Skeletal muscle tissue (tissue), 3 donors: ENCODE measurements at regions not wholly inside any gene's neighbourhood (a gene's known extent, or its start where the extent isn't known, plus 50 kb on each side); places are given as distances from the start of the nearest gene placed in this dataset.

Experiments
- H3K27ac ChIP-seq: one replicate; pipeline ENCODE4 v1.7.0; 2013; ENCODE audit warnings: mild to moderate bottlenecking, low read depth, low read length, inconsistent platforms
- H3K27me3 ChIP-seq, 3 donors: one replicate each; pipeline ENCODE4 v1.7.0; 2013; ENCODE audit warnings: low read length in 3 of 3; ENCODE audit not compliant: control insufficient read depth in 3 of 3, insufficient read depth in 3 of 3
- H3K36me3 ChIP-seq, 3 donors: one replicate each; pipeline ENCODE4 v1.7.0; 2013; ENCODE audit warnings: low read length in 3 of 3; ENCODE audit not compliant: control insufficient read depth in 3 of 3, insufficient read depth in 3 of 3
- H3K4me1 ChIP-seq, 3 donors: one replicate each; pipeline ENCODE4 v1.7.0; 2013; ENCODE audit warnings: low read length in 3 of 3, mild to moderate bottlenecking in 3 of 3; ENCODE audit not compliant: control insufficient read depth in 3 of 3, insufficient read depth in 3 of 3
- H3K4me3 ChIP-seq, 3 donors: one replicate each; pipeline ENCODE4 v1.7.0; 2013; ENCODE audit warnings: low read length in 3 of 3
- H3K9ac ChIP-seq, 3 donors: one replicate each; pipeline ENCODE4 v1.7.0; 2013; ENCODE audit warnings: low read length in 3 of 3, mild to moderate bottlenecking in 3 of 3, moderate library complexity in 2 of 3, low read depth in 1 of 3
- H3K9me3 ChIP-seq, 3 donors: one replicate each; pipeline ENCODE4 v1.7.0; 2013; ENCODE audit warnings: low read length in 3 of 3; ENCODE audit not compliant: control insufficient read depth in 3 of 3
- donor health status: Osteomylitis.

DNA sequence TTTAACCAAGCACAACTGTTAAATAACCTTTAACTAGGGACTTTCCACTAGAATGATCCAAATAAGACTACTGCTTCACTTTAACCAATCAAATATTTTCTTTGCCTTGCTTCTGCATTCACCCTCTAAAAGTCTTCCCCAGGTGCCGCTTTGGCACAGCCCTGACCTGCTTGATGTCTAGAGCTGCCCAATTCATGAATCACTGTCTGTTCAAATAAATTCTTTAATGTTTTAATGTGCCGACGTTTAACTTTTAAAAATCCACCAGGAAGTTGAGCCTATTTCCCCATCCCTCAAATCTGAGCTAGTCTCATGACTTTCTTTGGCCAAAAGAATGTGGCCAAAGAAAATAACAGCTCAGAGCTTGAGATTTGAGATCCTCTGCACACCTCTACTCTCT is 277.8 kb upstream of the SOX9 start:
- H3K36me3 ChIP-seq: no peaks in the 10 kb centered on the region
- H3K27ac ChIP-seq: no peak overlapping the region

GRCh38 chr17:71845337-71845736 is 275.5 kb upstream of the SOX9 start:
- no peaks in the 10 kb centered on the region for H3K4me1 ChIP-seq
- no peak overlapping the region for H3K27ac ChIP-seq
- H3K9me3 ChIP-seq: no peaks in the 10 kb centered on the region
- H3K36me3 ChIP-seq: no peaks in the 10 kb centered on the region
- no peak overlapping the region for H3K9ac ChIP-seq
- peaks cover 0 to 2% (median 0%) of the 10 kb centered on the region in 3 donors for H3K27me3 ChIP-seq
- no peak overlapping the region for H3K4me3 ChIP-seq

More for the DNA sequence above, 277.8 kb upstream of the SOX9 start:
- Histone ChIP-seq H3K27me3 (peaks cover 0 to 2% (median 0%) of the 10 kb centered on the region in 3 donors), H3K9me3 (no peaks in the 10 kb centered on the region), H3K4me3 (no peak overlapping the region), H3K4me1 (no peaks in the 10 kb centered on the region), H3K9ac (no peak overlapping the region)

DNA sequence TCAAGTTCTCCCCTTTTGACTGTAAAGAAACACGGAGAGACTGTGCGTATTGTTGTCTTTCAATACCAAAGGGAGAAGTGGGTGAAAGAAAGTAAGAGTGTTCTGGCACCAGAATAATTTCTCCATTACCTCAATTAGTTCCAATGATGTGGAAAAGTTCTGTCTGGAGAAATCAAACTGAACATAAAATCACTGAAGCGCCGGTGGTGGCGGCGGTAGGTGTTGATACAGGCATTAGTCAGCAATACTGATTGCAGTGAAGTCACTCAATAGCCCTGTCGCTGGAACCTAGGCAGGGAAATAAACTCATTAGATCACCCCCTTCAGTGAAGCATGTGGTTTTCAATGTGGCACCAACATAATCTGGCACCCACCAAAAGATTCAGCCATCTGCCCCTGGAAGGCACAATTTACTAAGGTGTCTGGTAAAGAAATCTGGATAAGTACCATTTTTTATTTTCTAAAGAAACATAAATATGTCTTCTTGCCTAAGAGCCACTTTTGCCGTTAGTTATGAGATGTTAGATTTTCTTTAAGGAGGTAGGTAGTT is 274.2 kb upstream of the SOX9 start:
- no peaks in the 10 kb centered on the region for H3K4me1 ChIP-seq
- H3K9ac ChIP-seq: no peak overlapping the region
- no peaks in the 10 kb centered on the region for H3K36me3 ChIP-seq
- peaks cover 0 to 2% (median 0%) of the 10 kb centered on the region in 3 donors for H3K27me3 ChIP-seq
- H3K27ac ChIP-seq: no peak overlapping the region
- H3K4me3 ChIP-seq: no peak overlapping the region
- no peaks in the 10 kb centered on the region for H3K9me3 ChIP-seq

GRCh38 chr17:71849783-71850768 is 270.7 kb upstream of the SOX9 start:
- Histone ChIP-seq H3K4me1 (no peaks in the 10 kb centered on the region), H3K9me3 (no peaks in the 10 kb centered on the region), H3K4me3 (no peak overlapping the region), H3K36me3 (no peaks in the 10 kb centered on the region), H3K27me3 (peaks cover 0 to 2% (median 0%) of the 10 kb centered on the region in 3 donors), H3K9ac (no peak overlapping the region), H3K27ac (no peak overlapping the region)

DNA sequence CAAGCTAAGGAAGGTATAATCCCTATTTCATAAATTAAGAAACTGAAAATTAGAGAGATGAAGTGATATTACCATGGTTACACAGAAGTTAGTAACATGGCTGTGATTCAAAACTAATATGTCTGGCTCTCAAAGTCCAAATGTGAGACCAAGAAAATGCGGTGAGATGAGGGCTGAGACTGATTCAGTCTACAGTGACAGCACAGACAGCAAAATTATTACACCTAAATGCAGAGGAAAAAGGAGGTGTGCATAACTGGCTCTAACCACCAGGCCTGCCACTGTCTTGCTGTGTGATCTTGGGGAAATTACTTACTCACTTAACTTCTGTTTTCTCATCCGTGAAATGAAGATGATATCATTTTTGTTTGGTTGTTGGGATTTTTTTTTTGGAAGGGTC is 270.0 kb upstream of the SOX9 start:
- Histone ChIP-seq H3K9me3 (no peaks in the 10 kb centered on the region), H3K27me3 (peaks cover 0 to 2% (median 0%) of the 10 kb centered on the region in 3 donors), H3K4me1 (no peaks in the 10 kb centered on the region), H3K27ac (no peak overlapping the region), H3K36me3 (no peaks in the 10 kb centered on the region), H3K4me3 (no peak overlapping the region), H3K9ac (no peak overlapping the region)

- Histone ChIP-seq H3K9me3 (no peaks in the 10 kb centered on the region), H3K4me1 (no peaks in the 10 kb centered on the region), H3K36me3 (no peaks in the 10 kb centered on the region), H3K9ac (no peak overlapping the region), H3K4me3 (no peak overlapping the region), H3K27ac (no peak overlapping the region), H3K27me3 (no peaks in the 10 kb centered on the region)
Observed at GRCh38 chr17:71855010-71855409, 265.8 kb upstream of the SOX9 start.

DNA sequence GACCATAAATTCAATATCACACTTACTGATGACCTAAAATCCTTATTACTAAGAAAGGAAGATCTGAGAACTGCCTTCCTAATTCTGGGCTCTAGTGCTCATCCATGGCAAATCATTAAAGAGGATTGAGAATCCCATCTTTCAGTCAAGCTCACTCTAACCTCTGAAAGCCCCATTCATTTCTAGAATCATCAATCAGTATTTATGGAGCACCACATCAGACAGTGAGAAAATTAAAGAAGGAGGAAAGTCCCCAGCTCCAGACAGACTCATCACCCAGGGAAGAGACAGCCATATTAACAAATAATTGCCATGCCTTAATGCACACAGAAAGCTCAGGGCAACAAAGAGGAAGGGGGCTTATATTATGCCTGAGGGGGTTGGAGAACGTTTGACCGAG is 256.1 kb upstream of the SOX9 start:
- Histone ChIP-seq H3K27ac (no peak overlapping the region), H3K4me3 (no peak overlapping the region), H3K4me1 (no peaks in the 10 kb centered on the region), H3K9ac (no peak overlapping the region), H3K9me3 (no peaks in the 10 kb centered on the region), H3K27me3 (peaks cover 0 to 3% (median 0%) of the 10 kb centered on the region in 3 donors), H3K36me3 (no peaks in the 10 kb centered on the region)

DNA sequence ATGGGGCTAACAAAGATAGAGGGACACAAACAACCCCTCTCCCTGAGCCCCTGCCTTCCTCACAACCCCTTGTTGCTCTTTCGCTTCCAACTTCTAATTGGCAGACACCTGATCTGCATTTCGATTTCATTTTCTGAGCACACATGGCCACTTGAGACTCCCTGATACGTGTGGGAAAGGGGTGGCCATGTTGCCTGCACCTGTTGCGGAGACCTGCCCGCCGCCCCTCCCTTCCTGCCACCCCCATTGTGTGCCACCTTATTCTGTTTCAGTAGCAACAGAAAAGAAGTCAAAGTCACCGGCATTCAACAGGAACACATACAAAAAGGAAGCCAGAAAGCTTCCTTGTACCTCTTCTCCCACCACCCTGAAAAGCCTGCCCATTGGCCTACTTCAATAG is 254.7 kb upstream of the SOX9 start:
- Histone ChIP-seq H3K27me3 (peaks cover 0 to 3% (median 0%) of the 10 kb centered on the region in 3 donors), H3K4me3 (no peak overlapping the region), H3K36me3 (no peaks in the 10 kb centered on the region), H3K27ac (no peak overlapping the region), H3K4me1 (no peaks in the 10 kb centered on the region), H3K9me3 (no peaks in the 10 kb centered on the region), H3K9ac (no peak overlapping the region)

GRCh38 chr17:71869293-71869692 is 251.5 kb upstream of the SOX9 start:
- no peaks in the 10 kb centered on the region for H3K9me3 ChIP-seq
- H3K4me3 ChIP-seq: no peak overlapping the region
- no peaks in the 10 kb centered on the region for H3K36me3 ChIP-seq
- no peak overlapping the region for H3K27ac ChIP-seq
- no peaks in the 10 kb centered on the region for H3K4me1 ChIP-seq
- no peak overlapping the region for H3K9ac ChIP-seq
- peaks cover 0 to 3% (median 0%) of the 10 kb centered on the region in 3 donors for H3K27me3 ChIP-seq

GRCh38 chr17:71869841-71870545 is 250.8 kb upstream of the SOX9 start:
- Histone ChIP-seq H3K4me1 (no peaks in the 10 kb centered on the region), H3K27me3 (peaks cover 0 to 3% (median 0%) of the 10 kb centered on the region in 3 donors), H3K36me3 (no peaks in the 10 kb centered on the region), H3K27ac (no peak overlapping the region), H3K9me3 (no peaks in the 10 kb centered on the region), H3K9ac (no peak overlapping the region), H3K4me3 (no peak overlapping the region)
